ENCODE measurements at regions not wholly inside any gene's neighbourhood (a gene's known extent, or its start where the extent isn't known, plus 50 kb on each side); places are given as distances from the start of the nearest gene placed in this dataset.

GRCh38 chr19:32188921-32189320 is 156.5 kb upstream of the ZNF507 start:
- POLR2A ChIA-PET = no interaction called here
- no peak for DNase-seq (ENCODE audit: low read depth)
- CTCF ChIA-PET = no interaction called here

GRCh38 chr19:32189956-32190706 is 155.3 kb upstream of the ZNF507 start:
- no peak for TF ChIP-seq CTCF (IDR thresholded peaks at IDR 0.05; ENCODE audit: insufficient read depth, low read depth, low read length)
- DNase-seq (ENCODE audit: low read depth) = no peak
- Histone ChIP-seq H3K27me3 (ENCODE audit: control insufficient read depth, insufficient read depth, low read length) (no peaks in the 10 kb centered on the region), H3K36me3 (ENCODE audit: control insufficient read depth, insufficient read depth, low read length) (no peaks in the 10 kb centered on the region), H3K4me3 (ENCODE audit: low read depth, low read length) (no peak overlapping the region)
- CTCF ChIA-PET = interaction anchor here (0.6 kb wide), 1 partner anchor 146 kb away, joined by 3 read pairs; no protein-coding TSS in a partner anchor
- POLR2A ChIA-PET = no interaction called here

More at GRCh38 chr19:32188921-32189320, 156.5 kb upstream of the ZNF507 start:
- no peak overlapping the region for H3K4me3 ChIP-seq (ENCODE audit: low read depth, low read length)
- no peaks in the 10 kb centered on the region for H3K27me3 ChIP-seq (ENCODE audit: control insufficient read depth, insufficient read depth, low read length)
- H3K36me3 ChIP-seq (ENCODE audit: control insufficient read depth, insufficient read depth, low read length) = no peaks in the 10 kb centered on the region
- no peak for TF ChIP-seq CTCF (IDR thresholded peaks at IDR 0.05; ENCODE audit: insufficient read depth, low read depth, low read length)

GRCh38 chr19:32191921-32192320 is 153.5 kb upstream of the ZNF507 start:
- H3K4me3 ChIP-seq (ENCODE audit: low read depth, low read length) = no peak overlapping the region
- POLR2A ChIA-PET = no interaction called here
- no peaks in the 10 kb centered on the region for H3K27me3 ChIP-seq (ENCODE audit: control insufficient read depth, insufficient read depth, low read length)
- no peak for TF ChIP-seq CTCF (IDR thresholded peaks at IDR 0.05; ENCODE audit: insufficient read depth, low read depth, low read length)
- H3K36me3 ChIP-seq (ENCODE audit: control insufficient read depth, insufficient read depth, low read length) = no peaks in the 10 kb centered on the region
- CTCF ChIA-PET = no interaction called here
- DNase-seq (ENCODE audit: low read depth) = no peak

DNA sequence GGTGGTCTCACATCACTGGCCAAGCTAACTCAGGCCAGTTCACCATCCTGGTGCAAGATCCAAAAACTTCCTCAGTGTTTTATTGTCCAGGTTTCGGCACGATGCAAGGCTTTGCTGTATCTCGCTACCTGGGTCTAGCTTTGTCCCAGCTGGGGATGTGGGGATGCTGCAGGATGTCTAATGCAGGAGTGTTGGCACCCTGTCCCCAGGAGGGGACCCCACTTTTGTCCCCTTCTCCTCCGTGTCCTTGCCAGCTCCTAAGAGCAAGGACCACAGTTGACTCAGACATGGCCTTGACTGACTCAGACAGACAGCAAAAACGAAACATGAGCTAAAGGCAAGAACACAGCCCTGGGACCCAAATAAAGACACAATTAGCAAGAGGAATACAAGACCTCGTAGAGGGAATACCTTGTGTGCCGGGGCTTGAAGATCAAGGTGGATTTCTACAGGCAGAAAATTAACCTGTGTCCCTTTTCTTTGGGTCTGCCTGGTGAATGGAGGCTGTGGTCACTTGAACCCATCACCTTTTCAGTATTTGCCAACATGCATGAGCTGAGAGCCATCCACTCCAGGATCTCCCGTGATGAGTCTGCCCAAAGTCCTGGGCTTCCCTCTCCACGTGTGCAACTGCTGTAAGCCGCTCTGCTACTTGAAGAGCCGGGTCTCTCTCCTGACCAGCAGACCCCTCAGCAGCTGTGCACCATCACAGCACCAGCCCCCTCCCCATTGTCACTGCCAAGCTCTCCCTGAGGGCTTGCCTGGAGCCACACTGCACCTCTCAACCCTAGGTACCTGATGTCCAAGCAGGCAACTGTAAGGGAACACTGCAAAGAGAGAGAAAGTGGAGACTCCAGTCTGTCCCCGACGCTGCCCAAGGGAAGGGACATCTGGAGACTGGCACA is 149.5 kb upstream of the ZNF507 start:
- CTCF ChIA-PET = no interaction called here
- Histone ChIP-seq H3K36me3 (ENCODE audit: control insufficient read depth, insufficient read depth, low read length) (no peaks in the 10 kb centered on the region), H3K27me3 (ENCODE audit: control insufficient read depth, insufficient read depth, low read length) (no peaks in the 10 kb centered on the region), H3K4me3 (ENCODE audit: low read depth, low read length) (no peak overlapping the region)
- POLR2A ChIA-PET = no interaction called here
- no peak for TF ChIP-seq CTCF (IDR thresholded peaks at IDR 0.05; ENCODE audit: insufficient read depth, low read depth, low read length)
- no peak for DNase-seq (ENCODE audit: low read depth)

DNA sequence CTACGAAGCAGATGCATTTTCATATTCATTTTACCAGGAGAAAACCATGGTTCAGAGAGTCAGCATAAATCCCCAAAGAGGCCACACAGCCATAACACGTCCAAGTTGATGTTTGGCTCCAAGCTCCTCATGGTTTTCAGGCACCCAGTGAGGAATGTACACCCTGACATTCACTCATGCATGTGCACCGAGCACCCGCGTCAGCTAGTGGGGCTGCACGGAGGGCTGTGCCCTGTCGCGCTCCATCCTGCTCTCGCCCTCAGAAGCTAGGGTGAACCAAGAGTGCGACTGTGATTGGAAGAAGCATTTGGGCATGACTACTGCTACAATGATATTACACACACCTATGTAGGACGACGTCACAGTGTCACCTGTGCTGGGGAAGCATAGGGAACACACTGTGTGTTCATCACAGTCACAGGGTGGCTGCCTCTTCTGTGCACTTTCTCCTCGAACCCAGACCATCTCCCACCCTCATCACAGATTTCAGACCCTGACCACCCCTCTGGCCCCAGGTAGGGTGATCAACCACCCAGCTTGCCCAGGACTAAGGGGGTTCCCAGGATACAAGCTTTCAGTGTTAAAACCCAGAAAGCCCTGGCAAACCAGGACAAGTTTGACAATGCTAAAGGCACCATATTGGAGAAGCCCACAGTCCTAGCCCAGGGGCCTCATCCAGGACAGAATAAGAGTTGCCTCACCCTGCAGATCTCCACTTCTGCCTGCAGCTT is 148.6 kb upstream of the ZNF507 start:
- Histone ChIP-seq H3K36me3 (ENCODE audit: control insufficient read depth, insufficient read depth, low read length) (no peaks in the 10 kb centered on the region), H3K4me3 (ENCODE audit: low read depth, low read length) (no peak overlapping the region), H3K27me3 (ENCODE audit: control insufficient read depth, insufficient read depth, low read length) (no peaks in the 10 kb centered on the region)
- DNase-seq (ENCODE audit: low read depth) = no peak
- no peak for TF ChIP-seq CTCF (IDR thresholded peaks at IDR 0.05; ENCODE audit: insufficient read depth, low read depth, low read length)
- ChIA-PET POLR2A (no interaction called here), CTCF (interaction anchor here (1.6 kb wide), 1 partner anchor 1530 kb away, joined by 3 read pairs; no protein-coding TSS in a partner anchor)

Measured in BJ (cell line).